MM.1S (cell line): ENCODE measurements at regions not wholly inside any gene's neighbourhood (a gene's known extent, or its start where the extent isn't known, plus 50 kb on each side); places are given as distances from the start of the nearest gene placed in this dataset.

Experiments used
- DNase-seq: peaks from one replicate; pipeline ENCODE4 v3.0.0-alpha.2; 2015
- H2AFZ ChIP-seq: fragments of 300-600 bp; sonication (generic); 2 replicates; pipeline ENCODE4 v1.6.0; 2016; ENCODE audit warnings: antibody characterized with exemption, low read length
- H3F3A ChIP-seq: fragments of 300-600 bp; sonication (generic); 2 replicates; pipeline ENCODE4 v1.6.1; 2016; ENCODE audit warnings: mild to moderate bottlenecking, antibody characterized with exemption, low read length, moderate library complexity, mixed read lengths; ENCODE audit not compliant: insufficient read depth
- H3K27ac ChIP-seq: fragments of 300-600 bp; sonication (generic); 2 replicates; pipeline ENCODE4 v1.5.1; 2016; ENCODE audit warnings: mild to moderate bottlenecking, low read length
- H3K27me3 ChIP-seq: fragments of 300-600 bp; sonication (generic); replicated peaks from 2 replicates; pipeline ENCODE4 v1.6.0; 2016; ENCODE audit warnings: low read length; ENCODE audit not compliant: insufficient read depth
- H3K36me3 ChIP-seq: fragments of 300-600 bp; sonication (generic); replicated peaks from 2 replicates; pipeline ENCODE4 v1.6.1; 2016; ENCODE audit warnings: mild to moderate bottlenecking, low read length, mixed read lengths; ENCODE audit not compliant: insufficient read depth
- H3K4me1 ChIP-seq: fragments of 300-600 bp; sonication (generic); 2 replicates; pipeline ENCODE4 v1.6.1; 2016; ENCODE audit warnings: low read length, mixed read lengths
- H3K4me2 ChIP-seq: fragments of 300-600 bp; sonication (generic); 2 replicates; pipeline ENCODE4 v1.6.0; 2016; ENCODE audit warnings: low read depth, low read length
- H3K4me3 ChIP-seq: fragments of 300-600 bp; sonication (generic); 2 replicates; pipeline ENCODE4 v1.5.1; 2016; ENCODE audit warnings: low read length, mixed read lengths
- H3K79me2 ChIP-seq: fragments of 300-600 bp; sonication (generic); 2 replicates; pipeline ENCODE4 v1.6.1; 2016; ENCODE audit warnings: mixed run types, low read length, mixed read lengths
- H3K9ac ChIP-seq: fragments of 300-600 bp; sonication (generic); 2 replicates; pipeline ENCODE4 v1.6.1; 2016; ENCODE audit warnings: low read length, mixed read lengths
- H3K9me2 ChIP-seq: fragments of 300-600 bp; sonication (generic); replicated peaks from 2 replicates; pipeline ENCODE4 v1.6.1; 2016; ENCODE audit warnings: mild to moderate bottlenecking, low read length, mixed read lengths; ENCODE audit not compliant: insufficient read depth
- H3K9me3 ChIP-seq: fragments of 300-600 bp; sonication (generic); replicated peaks from 2 replicates; pipeline ENCODE4 v1.6.1; 2016; ENCODE audit warnings: mild to moderate bottlenecking, low read length, mixed read lengths; ENCODE audit not compliant: insufficient read depth
- H4K20me1 ChIP-seq: fragments of 300-600 bp; sonication (generic); 2 replicates; pipeline ENCODE4 v1.6.1; 2016; ENCODE audit warnings: mild to moderate bottlenecking, low read length, moderate library complexity, mixed read lengths; ENCODE audit not compliant: insufficient read depth
- CTCF ChIP-seq: fragments of 300-600 bp; sonication (generic); IDR thresholded peaks from 2 replicates; pipeline ENCODE4 v1.5.1; 2016; ENCODE audit warnings: antibody characterized with exemption, low read length, mixed read lengths
- EZH2 ChIP-seq: fragments of 300-600 bp; sonication (generic); optimal IDR thresholded peaks from 2 replicates; pipeline ENCODE3; 2017; ENCODE audit warnings: low read depth, mild to moderate bottlenecking, antibody characterized with exemption, low read length, mixed read lengths
- EZH2phosphoT487 ChIP-seq: fragments of 300-600 bp; sonication (generic); IDR thresholded peaks from 2 replicates; pipeline ENCODE4 v1.6.1; 2018; ENCODE audit warnings: antibody characterized with exemption, low read length

- TF ChIP-seq EZH2 (no peak), EZH2phosphoT487 (no peak), CTCF (no peak)
- H3K27ac ChIP-seq: no peak overlapping the region
- H3K4me3 ChIP-seq: no peak overlapping the region
- H3K9ac ChIP-seq: no peak overlapping the region
- no peak overlapping the region for H2AFZ ChIP-seq
- H3K79me2 ChIP-seq: no peaks in the 10 kb centered on the region
- no peaks in the 10 kb centered on the region for H4K20me1 ChIP-seq
- no peak overlapping the region for H3K4me2 ChIP-seq
- H3K9me3 ChIP-seq: no peaks in the 10 kb centered on the region
- H3F3A ChIP-seq: no peaks in the 10 kb centered on the region
- no peaks in the 10 kb centered on the region for H3K27me3 ChIP-seq
- DNase-seq: no peak
- H3K4me1 ChIP-seq: no peaks in the 10 kb centered on the region
- H3K9me2 ChIP-seq: no peaks in the 10 kb centered on the region
- H3K36me3 ChIP-seq: no peaks in the 10 kb centered on the region
Measured at GRCh38 chr6:50116390-50116789, 66.7 kb upstream of the DEFB112 start.

- Histone ChIP-seq H4K20me1 (no peaks in the 10 kb centered on the region), H3K9me2 (no peaks in the 10 kb centered on the region), H3K27me3 (no peaks in the 10 kb centered on the region), H3K4me3 (no peak overlapping the region), H3K36me3 (no peaks in the 10 kb centered on the region), H3F3A (no peaks in the 10 kb centered on the region), H3K27ac (no peak overlapping the region), H2AFZ (no peak overlapping the region), H3K4me2 (no peak overlapping the region), H3K79me2 (no peaks in the 10 kb centered on the region), H3K9ac (no peak overlapping the region), H3K4me1 (no peaks in the 10 kb centered on the region), H3K9me3 (no peaks in the 10 kb centered on the region)
- TF ChIP-seq EZH2: no peak
- no peak for TF ChIP-seq CTCF
- TF ChIP-seq EZH2phosphoT487: no peak
- DNase-seq: no peak
Measured at GRCh38 chr6:50116797-50117542, 67.2 kb upstream of the DEFB112 start.

GRCh38 chr6:50120300-50120699, 70.6 kb upstream of the DEFB112 start:
- no peak overlapping the region for H3K9ac ChIP-seq
- H3K9me2 ChIP-seq: no peaks in the 10 kb centered on the region
- no peaks in the 10 kb centered on the region for H4K20me1 ChIP-seq
- no peaks in the 10 kb centered on the region for H3K9me3 ChIP-seq
- no peaks in the 10 kb centered on the region for H3K36me3 ChIP-seq
- no peak overlapping the region for H3K27ac ChIP-seq
- H3F3A ChIP-seq: no peaks in the 10 kb centered on the region
- no peak for DNase-seq
- no peak overlapping the region for H2AFZ ChIP-seq
- no peaks in the 10 kb centered on the region for H3K27me3 ChIP-seq
- H3K4me1 ChIP-seq: no peaks in the 10 kb centered on the region
- H3K4me3 ChIP-seq: no peak overlapping the region
- no peak for TF ChIP-seq EZH2phosphoT487
- TF ChIP-seq CTCF: no peak
- no peak for TF ChIP-seq EZH2
- no peaks in the 10 kb centered on the region for H3K79me2 ChIP-seq
- H3K4me2 ChIP-seq: no peak overlapping the region
